Activated CD8-positive, alpha-beta T cell treated with anti-CD3 and anti-CD28 coated beads for 36 hours (primary cell): ENCODE measurements at regions not wholly inside any gene's neighbourhood (a gene's known extent, or its start where the extent isn't known, plus 50 kb on each side); places are given as distances from the start of the nearest gene placed in this dataset.
A peak's percentile ranks its signal among the peaks of the same experiment; 100 is the strongest.

Experiments used
- ATAC-seq: fragments of 200-7000 bp; cut with Tn5 transposase; one replicate; pipeline ENCODE4 v1.10.0; 2021; ENCODE audit warnings: mild to moderate bottlenecking, moderate library complexity
- CTCF ChIA-PET: fragments of 350-600 bp; sonication (Branson Sonifier 250); formaldehyde crosslinking; loops from one replicate; lab custom pipeline; 2021; ENCODE audit warnings: antibody characterized with exemption; lab: Charles Lee
- POLR2A ChIA-PET: fragments of 350-600 bp; sonication (Branson Sonifier 250); formaldehyde crosslinking; loops from one replicate; lab custom pipeline; 2021; ENCODE audit warnings: antibody characterized with exemption; lab: Charles Lee
- DNase-seq: peaks from one replicate; pipeline ENCODE4 v3.0.0-alpha.2; 2020
- H3K27ac Mint-ChIP-seq: one replicate; pipeline ENCODE4 v1.8.0; 2021; ENCODE audit warnings: mild to moderate bottlenecking, mixed read lengths
- H3K27me3 Mint-ChIP-seq: one replicate; pipeline ENCODE4 v1.8.0; 2021; ENCODE audit warnings: mixed read lengths
- H3K36me3 Mint-ChIP-seq: one replicate; pipeline ENCODE4 v1.8.0; 2021; ENCODE audit warnings: low read depth, mixed read lengths
- H3K4me1 Mint-ChIP-seq: one replicate; pipeline ENCODE4 v1.8.0; 2021; ENCODE audit warnings: low read depth, mixed read lengths
- H3K4me3 Mint-ChIP-seq: one replicate; pipeline ENCODE4 v1.8.0; 2021; ENCODE audit warnings: mild to moderate bottlenecking, moderate library complexity, mixed read lengths
- H3K9me3 Mint-ChIP-seq: one replicate; pipeline ENCODE4 v1.8.0; 2021; ENCODE audit warnings: mixed read lengths
- intact Hi-C: fragments of 100-400 bp; cut with micrococcal nuclease; formaldehyde crosslinking; loops from one replicate; pipeline ENCODE4 v1.10.0; 2022
- TF ChIP-seq, protein P1 (sequence below): fragments of 200-600 bp; IDR thresholded peaks from one replicate; pipeline ENCODE4 v1.8.0; 2022; ENCODE audit warnings: antibody characterized with exemption, mild to moderate bottlenecking

DNA sequence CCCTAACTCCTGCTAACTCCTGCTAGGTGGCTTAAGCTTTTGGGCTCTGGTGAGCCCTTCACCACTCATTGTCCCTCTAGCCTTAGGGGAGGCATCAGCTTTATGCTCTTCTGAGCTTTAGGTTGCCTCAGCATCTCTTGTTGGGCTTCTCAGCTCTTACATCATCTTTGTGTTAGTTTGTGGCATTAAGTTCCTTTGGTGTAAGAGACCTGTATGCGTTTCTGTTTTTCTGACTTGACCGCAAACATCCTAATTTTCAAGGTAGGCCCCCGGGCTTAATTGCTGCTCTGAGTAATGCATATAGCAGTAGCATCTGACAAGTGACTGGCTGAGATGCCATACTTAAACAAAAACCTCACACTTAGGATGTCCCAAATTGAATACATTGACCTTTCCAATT, 287.8 kb upstream of the TUT7 start:
- POLR2A ChIA-PET, result no interaction called here
- CTCF ChIA-PET, result no interaction called here
- TF ChIP-seq, protein P1, sequence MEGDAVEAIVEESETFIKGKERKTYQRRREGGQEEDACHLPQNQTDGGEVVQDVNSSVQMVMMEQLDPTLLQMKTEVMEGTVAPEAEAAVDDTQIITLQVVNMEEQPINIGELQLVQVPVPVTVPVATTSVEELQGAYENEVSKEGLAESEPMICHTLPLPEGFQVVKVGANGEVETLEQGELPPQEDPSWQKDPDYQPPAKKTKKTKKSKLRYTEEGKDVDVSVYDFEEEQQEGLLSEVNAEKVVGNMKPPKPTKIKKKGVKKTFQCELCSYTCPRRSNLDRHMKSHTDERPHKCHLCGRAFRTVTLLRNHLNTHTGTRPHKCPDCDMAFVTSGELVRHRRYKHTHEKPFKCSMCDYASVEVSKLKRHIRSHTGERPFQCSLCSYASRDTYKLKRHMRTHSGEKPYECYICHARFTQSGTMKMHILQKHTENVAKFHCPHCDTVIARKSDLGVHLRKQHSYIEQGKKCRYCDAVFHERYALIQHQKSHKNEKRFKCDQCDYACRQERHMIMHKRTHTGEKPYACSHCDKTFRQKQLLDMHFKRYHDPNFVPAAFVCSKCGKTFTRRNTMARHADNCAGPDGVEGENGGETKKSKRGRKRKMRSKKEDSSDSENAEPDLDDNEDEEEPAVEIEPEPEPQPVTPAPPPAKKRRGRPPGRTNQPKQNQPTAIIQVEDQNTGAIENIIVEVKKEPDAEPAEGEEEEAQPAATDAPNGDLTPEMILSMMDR, result no peak
- Mint-ChIP-seq H3K4me1 (no peaks in the 10 kb centered on the region), H3K36me3 (no peaks in the 10 kb centered on the region), H3K9me3 (no peaks in the 10 kb centered on the region), H3K4me3 (no peak overlapping the region), H3K27me3 (peaks cover 4% of the 10 kb centered on the region), H3K27ac (no peak overlapping the region)
- intact Hi-C loops, result no loop called here
- no peak for DNase-seq
- ATAC-seq, result no peak

GRCh38 chr9:86639899-86640379, 285.7 kb upstream of the TUT7 start:
- Mint-ChIP-seq H3K36me3 (no peaks in the 10 kb centered on the region), H3K4me3 (no peak overlapping the region), H3K9me3 (no peaks in the 10 kb centered on the region), H3K4me1 (no peaks in the 10 kb centered on the region), H3K27ac (no peak overlapping the region), H3K27me3 (peaks cover 10% of the 10 kb centered on the region)
- ChIA-PET POLR2A (no interaction called here), CTCF (no interaction called here)
- TF ChIP-seq, protein P1, result no peak
- ATAC-seq (no peak), DNase-seq (no peak)
- intact Hi-C loops, result no loop called here

- TF ChIP-seq, protein P1, result no peak
- Mint-ChIP-seq H3K27me3 (peaks cover 12% of the 10 kb centered on the region), H3K9me3 (no peaks in the 10 kb centered on the region), H3K4me3 (no peak overlapping the region), H3K4me1 (no peaks in the 10 kb centered on the region), H3K27ac (no peak overlapping the region), H3K36me3 (no peaks in the 10 kb centered on the region)
- no peak for ATAC-seq
- no peak for DNase-seq
- intact Hi-C loops, result no loop called here
- CTCF ChIA-PET, result interaction anchor here (0.7 kb wide), 1 partner anchor 309 kb away, joined by 3 read pairs; no protein-coding TSS in a partner anchor
- POLR2A ChIA-PET, result no interaction called here
Observed at GRCh38 chr9:86639287-86639686, 285.1 kb upstream of the TUT7 start.

- ChIA-PET POLR2A (no interaction called here), CTCF (interaction anchor here (0.6 to 2.5 kb wide), 6 partner anchors 9 to 687 kb away, joined by 3 to 7 read pairs (median 4); no protein-coding TSS in a partner anchor)
- no peaks in the 10 kb centered on the region for H3K9me3 Mint-ChIP-seq
- ATAC-seq (no peak), DNase-seq (no peak)
- no peaks in the 10 kb centered on the region for H3K4me1 Mint-ChIP-seq
- peaks cover 13% of the 10 kb centered on the region for H3K27me3 Mint-ChIP-seq
- TF ChIP-seq, protein P1, result no peak
- no peak overlapping the region for H3K27ac Mint-ChIP-seq
- H3K4me3 Mint-ChIP-seq, result no peak overlapping the region
- H3K36me3 Mint-ChIP-seq, result no peaks in the 10 kb centered on the region
- intact Hi-C loops, result no loop called here
Observed at GRCh38 chr9:86638109-86638508, 283.9 kb upstream of the TUT7 start.

DNA sequence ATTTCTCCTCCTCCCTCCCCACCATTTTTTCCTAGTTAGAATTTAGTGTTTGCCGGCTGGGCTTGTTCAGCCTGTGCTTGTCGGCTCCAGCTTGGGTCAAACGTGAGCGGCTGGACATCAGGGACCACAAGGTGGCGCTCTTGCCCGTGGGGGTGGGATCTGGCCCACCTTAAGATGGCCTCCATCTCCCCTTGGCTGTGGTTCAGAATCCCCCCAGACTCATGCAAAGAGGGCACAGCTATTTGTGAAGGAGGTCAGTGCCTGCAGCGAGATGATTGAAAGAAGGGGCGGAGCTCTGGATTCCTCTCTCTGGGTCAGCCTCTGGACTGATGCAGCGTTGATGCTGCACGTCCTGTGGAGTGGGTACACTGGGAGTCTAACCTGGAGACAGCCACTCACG, 283.3 kb upstream of the TUT7 start:
- Mint-ChIP-seq H3K27ac (no peak overlapping the region), H3K36me3 (no peaks in the 10 kb centered on the region), H3K27me3 (peaks cover 13% of the 10 kb centered on the region), H3K4me3 (no peak overlapping the region), H3K9me3 (no peaks in the 10 kb centered on the region), H3K4me1 (no peaks in the 10 kb centered on the region)
- TF ChIP-seq, protein P1, result peak; percentile 62
- ATAC-seq, result no peak
- DNase-seq, result peak; percentile 42
- CTCF ChIA-PET, result interaction anchor here (0.8 to 2.5 kb wide), 6 partner anchors 9 to 688 kb away, joined by 3 to 7 read pairs (median 4); no protein-coding TSS in a partner anchor
- intact Hi-C loops, result no loop called here
- POLR2A ChIA-PET, result no interaction called here
